Kidney (tissue), 13 donors: ENCODE measurements at regions not wholly inside any gene's neighbourhood (a gene's known extent, or its start where the extent isn't known, plus 50 kb on each side); places are given as distances from the start of the nearest gene placed in this dataset.

Experiments used
- DNase-seq, 5 donors: peaks; one replicate each; pipeline ENCODE4 v3.0.0-alpha.2; 2013 to 2020
- FAIRE-seq: peaks from 2 replicates; lab custom pipeline; 2012; peaks lifted over from hg19 to GRCh38; lab: Jason Lieb, UNC
- H3K27ac ChIP-seq, 2 donors: one replicate each; pipeline ENCODE4 v1.7.0; 2013; ENCODE audit warnings: low read depth in 2 of 2, low read length in 2 of 2, inconsistent platforms in 1 of 2
- H3K27me3 ChIP-seq: one replicate; pipeline ENCODE4 v1.7.1; 2013; ENCODE audit warnings: low read length, inconsistent platforms; ENCODE audit not compliant: control insufficient read depth, insufficient read depth
- H3K36me3 ChIP-seq, 3 donors: one replicate each; pipeline versions ENCODE4 v1.7.0 to v1.7.1; 2013; ENCODE audit warnings: low read length in 3 of 3, control low read depth in 1 of 3, inconsistent platforms in 1 of 3; ENCODE audit not compliant: insufficient read depth in 3 of 3, control insufficient read depth in 2 of 3
- H3K4me1 ChIP-seq, 3 donors: one replicate each; pipeline versions ENCODE4 v1.7.0 to v1.7.1; 2013; ENCODE audit warnings: low read length in 3 of 3, inconsistent platforms in 1 of 3, low read depth in 1 of 3; ENCODE audit not compliant: control insufficient read depth in 2 of 3, insufficient read depth in 2 of 3
- H3K4me3 ChIP-seq, 3 donors: one replicate each; pipeline versions ENCODE4 v1.7.0 to v1.8.1; 2013; ENCODE audit warnings: low read length in 3 of 3, control low read depth in 1 of 3, inconsistent platforms in 1 of 3
- H3K9ac ChIP-seq, 3 donors: one replicate each; pipeline versions ENCODE4 v1.7.0 to v1.7.1; 2013; ENCODE audit warnings: low read length in 3 of 3, control low read depth in 1 of 3, inconsistent platforms in 1 of 3
- H3K9me3 ChIP-seq, 3 donors: one replicate each; pipeline versions ENCODE4 v1.7.0 to v1.7.1; 2013; ENCODE audit warnings: low read length in 3 of 3, control low read depth in 1 of 3, inconsistent platforms in 1 of 3; ENCODE audit not compliant: control insufficient read depth in 2 of 3, insufficient read depth in 1 of 3
- CTCF ChIP-seq: IDR thresholded peaks from 3 replicates; pipeline ENCODE4 v1.5.1; 2012; ENCODE audit warnings: mild to moderate bottlenecking, moderate library complexity, borderline replicate concordance; ENCODE audit not compliant: insufficient read depth; ENCODE audit errors: extremely low read depth
- intact Hi-C: fragments of 100-400 bp; cut with DNase I; formaldehyde crosslinking; loops from one replicate; pipeline ENCODE4 v1.11.1; 2022
- donor health status: control.
- donor health status: control.
- donor health status: control.
- donor health status: control.
- donor health status: control.
- donor health status: DM: yes; HTN: yes; CAD: no.
- donor health status: Normal renal cell carcinoma (clear cell type).

GRCh38 chr2:159880729-159881128, 82.7 kb upstream of the CD302 start:
- H3K9me3 ChIP-seq = no peaks in the 10 kb centered on the region
- H3K36me3 ChIP-seq = no peaks in the 10 kb centered on the region
- FAIRE-seq = no peak
- no peak overlapping the region for H3K4me3 ChIP-seq
- intact Hi-C loops = no loop called here
- no peaks in the 10 kb centered on the region for H3K27me3 ChIP-seq
- no peaks in the 10 kb centered on the region for H3K4me1 ChIP-seq
- no peak overlapping the region for H3K27ac ChIP-seq
- no peak for TF ChIP-seq CTCF
- no peak for DNase-seq
- H3K9ac ChIP-seq = no peak overlapping the region

GRCh38 chr2:159879051-159879604, 81.1 kb upstream of the CD302 start:
- Histone ChIP-seq H3K9me3 (no peaks in the 10 kb centered on the region), H3K36me3 (no peaks in the 10 kb centered on the region), H3K27ac (no peak overlapping the region), H3K27me3 (no peaks in the 10 kb centered on the region), H3K9ac (no peak overlapping the region), H3K4me1 (no peaks in the 10 kb centered on the region), H3K4me3 (no peak overlapping the region)
- DNase-seq (no peak), FAIRE-seq (no peak)
- intact Hi-C loops = no loop called here
- no peak for TF ChIP-seq CTCF

GRCh38 chr2:159875083-159875482, 77.1 kb upstream of the CD302 start:
- DNase-seq (peak in 3 of 5 donors; percentile 19 to 50 (median 29)), FAIRE-seq (no peak)
- no peak for TF ChIP-seq CTCF
- no peaks in the 10 kb centered on the region for H3K36me3 ChIP-seq
- no peak overlapping the region for H3K27ac ChIP-seq
- no peak overlapping the region for H3K9ac ChIP-seq
- intact Hi-C loops = no loop called here
- no peaks in the 10 kb centered on the region for H3K9me3 ChIP-seq
- H3K4me3 ChIP-seq = no peak overlapping the region
- H3K27me3 ChIP-seq = no peaks in the 10 kb centered on the region
- no peaks in the 10 kb centered on the region for H3K4me1 ChIP-seq

GRCh38 chr2:159873258-159873657, 75.2 kb upstream of the CD302 start:
- no peak for FAIRE-seq
- Histone ChIP-seq H3K27ac (no peak overlapping the region), H3K27me3 (no peaks in the 10 kb centered on the region), H3K4me3 (no peak overlapping the region), H3K4me1 (no peaks in the 10 kb centered on the region), H3K9ac (no peak overlapping the region), H3K36me3 (no peaks in the 10 kb centered on the region), H3K9me3 (no peaks in the 10 kb centered on the region)
- no peak for TF ChIP-seq CTCF
- peak in 3 of 5 donors; percentile 31 to 38 (median 35) for DNase-seq
- intact Hi-C loops = no loop called here
